ENCODE measurements at regions not wholly inside any gene's neighbourhood (a gene's known extent, or its start where the extent isn't known, plus 50 kb on each side); places are given as distances from the start of the nearest gene placed in this dataset.

DNA sequence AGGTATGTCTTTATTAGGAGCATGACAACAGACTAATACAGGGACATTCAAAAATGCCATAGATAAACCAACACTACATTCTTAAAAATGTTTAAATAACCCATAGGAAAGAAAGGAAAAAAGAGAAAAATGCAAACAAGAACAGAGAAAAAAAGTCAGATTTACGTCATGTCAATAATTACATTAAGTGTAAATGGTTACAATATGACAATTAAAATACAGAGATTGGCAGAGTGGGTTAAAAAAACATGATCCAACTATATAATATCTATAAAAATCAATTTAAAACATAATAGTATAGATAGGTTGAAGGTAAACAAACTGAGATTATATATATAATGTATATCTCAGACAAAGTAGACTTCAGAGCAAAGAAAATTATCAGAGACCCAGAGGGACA is 255.8 kb downstream of the ANAPC1 start:
- no peak for DNase-seq

DNA sequence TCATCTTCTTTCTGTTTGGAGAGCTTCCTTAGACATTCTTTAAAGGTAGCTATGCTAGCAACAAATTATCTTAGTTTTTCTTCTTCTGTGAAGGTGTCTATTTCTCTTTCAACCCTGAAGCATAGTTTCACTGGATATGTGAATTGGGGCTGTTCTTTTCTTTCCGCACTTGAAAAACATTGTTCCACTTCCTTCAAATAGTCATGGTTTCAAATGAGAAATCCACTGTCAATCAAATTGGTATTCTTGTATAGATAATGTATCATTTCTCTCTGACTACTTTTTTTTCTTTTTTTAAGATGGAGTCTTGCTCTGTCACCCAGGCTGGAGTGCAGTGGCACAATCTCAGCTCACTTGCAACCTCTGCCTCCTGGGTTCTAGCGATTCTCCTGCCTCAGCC is 254.0 kb downstream of the ANAPC1 start:
- DNase-seq: no peak

DNA sequence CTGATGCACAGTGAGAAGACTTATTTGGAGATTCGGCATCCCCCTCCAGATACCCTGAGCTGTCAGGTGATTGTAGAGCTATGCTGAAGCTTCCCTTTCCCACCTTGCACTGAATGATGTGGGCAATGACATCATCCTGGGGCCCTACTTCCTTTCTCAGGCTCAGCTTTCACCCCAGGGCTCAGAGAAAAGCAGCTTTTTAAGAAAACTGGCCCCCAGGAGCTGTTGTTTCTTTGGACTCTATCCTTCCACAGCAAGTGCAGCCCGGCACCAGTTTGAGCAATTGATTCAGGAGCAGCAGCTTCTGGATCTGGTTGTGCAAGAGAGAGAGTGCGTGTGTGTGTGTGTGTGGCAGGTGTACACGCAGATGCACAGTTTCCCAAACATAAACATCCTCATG is 251.3 kb downstream of the ANAPC1 start:
- no peak for DNase-seq

DNA sequence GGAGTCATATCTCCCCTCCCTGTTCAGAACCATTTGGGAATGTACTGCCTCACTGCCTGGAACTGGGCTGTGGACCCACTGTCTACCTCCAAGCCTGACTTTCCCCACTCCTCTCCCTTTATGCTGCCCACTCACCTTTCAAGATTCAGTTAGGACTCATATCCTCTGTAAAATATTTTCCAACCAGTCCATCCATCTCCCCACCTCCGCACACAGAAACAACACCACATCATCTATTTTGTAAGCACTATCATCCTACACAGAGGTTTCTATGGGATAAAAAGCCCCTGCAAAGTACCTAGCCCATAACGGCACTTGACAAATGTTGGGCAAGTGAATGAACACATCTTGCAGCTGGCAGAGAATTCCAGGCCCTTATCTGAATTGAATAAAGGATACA is 250.8 kb downstream of the ANAPC1 start:
- DNase-seq: no peak

DNA sequence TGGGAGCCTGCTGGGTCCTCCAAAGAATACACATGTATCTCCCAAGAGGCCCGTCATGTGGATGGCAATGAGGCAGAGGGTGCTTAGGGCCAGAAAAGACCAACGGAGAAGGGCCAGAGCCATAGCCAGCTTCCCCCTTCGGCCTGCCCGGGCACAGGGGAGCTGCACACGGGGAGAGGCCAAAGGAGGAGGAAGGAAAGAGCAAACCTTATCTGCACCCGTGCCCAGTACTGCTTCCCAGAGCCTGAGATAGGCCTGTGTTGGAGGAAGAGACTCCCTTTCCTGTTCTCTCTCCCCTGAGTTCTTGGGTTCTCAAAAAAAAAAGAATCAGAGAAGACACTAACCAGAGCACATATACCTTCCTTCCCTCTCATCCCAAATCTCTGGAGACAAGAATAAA is 250.3 kb downstream of the ANAPC1 start:
- no peak for DNase-seq

DNA sequence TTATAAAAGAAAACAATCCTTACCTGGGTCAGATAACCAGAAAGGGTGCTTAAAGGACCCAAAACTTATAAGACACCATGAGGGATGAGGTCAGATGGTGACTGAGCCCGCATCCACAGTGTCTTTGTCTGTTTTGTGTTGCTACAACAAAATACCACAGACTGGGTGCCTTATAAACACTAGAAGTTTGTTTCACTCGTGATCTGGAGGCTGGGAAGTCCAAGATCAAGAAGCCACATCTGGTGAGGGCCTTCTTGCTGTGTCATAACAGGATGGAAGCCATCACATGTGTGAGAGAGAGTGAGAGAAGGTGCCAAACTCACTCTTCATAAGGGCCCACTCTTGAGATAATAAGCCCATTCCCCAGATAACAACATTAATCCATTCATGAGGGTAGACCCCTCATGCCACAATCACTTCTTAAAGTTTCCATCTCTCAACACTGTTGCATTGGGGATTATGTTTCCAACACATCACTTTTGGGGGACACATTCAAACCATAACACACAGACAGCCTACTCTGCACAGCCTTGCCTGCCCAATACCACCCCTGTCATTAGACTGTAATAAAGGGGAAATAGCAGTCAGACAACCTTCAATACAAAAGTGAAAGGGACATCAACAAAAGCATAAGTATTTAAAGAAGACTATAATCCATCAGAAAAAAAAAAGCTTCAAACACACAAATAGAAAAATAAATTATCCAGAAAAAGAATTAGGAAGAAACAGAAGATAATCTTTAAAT is 249.8 kb downstream of the ANAPC1 start:
- DNase-seq: no peak

DNA sequence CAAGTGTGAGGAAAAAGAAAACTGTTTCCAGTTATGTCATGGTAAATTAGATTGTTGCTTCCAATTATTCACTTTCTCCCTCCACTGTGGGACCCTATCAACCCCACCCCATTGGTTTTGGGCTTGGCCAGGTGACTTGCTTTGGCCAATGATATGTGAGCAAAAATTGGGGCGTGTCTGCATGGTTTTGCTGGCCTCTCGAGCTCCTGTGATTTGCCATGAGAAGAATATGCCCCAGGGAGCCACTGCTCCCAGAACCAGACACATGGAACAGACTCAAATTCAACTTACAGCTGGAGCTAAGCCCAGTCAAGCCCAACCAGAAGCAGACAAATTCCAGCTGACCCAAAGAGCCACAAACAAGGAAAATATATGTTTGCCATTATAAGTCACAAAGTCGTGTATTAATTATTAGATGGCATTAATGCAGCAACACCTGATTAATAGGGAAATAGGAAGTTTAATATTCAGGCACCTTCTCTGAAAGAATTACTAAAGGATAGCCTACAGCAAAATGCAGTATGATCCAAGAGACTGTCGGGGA is 248.9 kb downstream of the ANAPC1 start:
- DNase-seq: no peak

DNA sequence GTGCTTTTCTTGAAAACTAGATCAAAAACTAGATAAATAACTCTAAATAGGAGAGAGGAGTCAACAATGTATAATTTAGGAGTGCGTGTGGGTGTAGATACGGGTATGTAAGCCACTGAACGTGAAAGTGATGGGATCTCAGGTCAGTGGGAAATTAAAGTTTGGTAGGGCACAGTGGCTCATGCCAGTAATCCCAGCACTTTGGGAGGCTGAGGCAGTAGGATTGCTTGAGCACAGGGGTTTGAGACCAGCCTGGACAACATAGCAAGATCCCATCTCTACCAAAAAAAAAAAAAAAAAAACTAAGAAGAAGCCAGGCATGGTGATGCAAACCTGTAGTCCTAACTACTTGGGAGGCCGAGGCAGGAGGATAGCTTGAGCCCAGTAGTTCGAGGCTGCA is 247.1 kb downstream of the ANAPC1 start:
- no peak for DNase-seq

DNA sequence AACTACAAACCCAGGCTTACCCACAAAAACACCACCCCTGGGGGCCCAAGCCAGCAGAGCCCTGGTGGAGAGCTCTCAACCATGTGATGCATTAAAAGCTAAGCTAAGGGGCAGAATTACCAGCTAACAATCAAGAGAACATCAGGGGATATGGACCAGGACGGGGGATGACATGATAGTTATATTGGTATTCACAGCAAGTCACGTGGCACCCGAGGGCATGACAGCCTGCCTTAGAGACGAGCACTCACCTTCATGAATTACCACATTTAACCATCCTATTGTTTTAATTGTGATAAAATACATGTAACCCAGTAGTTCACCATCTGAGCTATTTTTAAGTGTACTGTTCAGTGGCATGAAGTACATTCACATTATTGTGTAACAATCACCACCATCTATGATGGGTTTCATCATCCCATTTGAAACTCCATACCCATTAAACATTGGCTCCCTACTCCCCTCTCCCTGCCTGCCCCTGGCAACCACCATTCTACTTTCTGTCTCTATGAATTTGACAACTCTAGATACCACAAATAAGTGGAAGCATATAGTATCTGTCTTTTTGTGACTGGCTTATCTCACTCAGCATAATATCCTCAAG is 245.6 kb downstream of the ANAPC1 start:
- no peak for DNase-seq

DNA sequence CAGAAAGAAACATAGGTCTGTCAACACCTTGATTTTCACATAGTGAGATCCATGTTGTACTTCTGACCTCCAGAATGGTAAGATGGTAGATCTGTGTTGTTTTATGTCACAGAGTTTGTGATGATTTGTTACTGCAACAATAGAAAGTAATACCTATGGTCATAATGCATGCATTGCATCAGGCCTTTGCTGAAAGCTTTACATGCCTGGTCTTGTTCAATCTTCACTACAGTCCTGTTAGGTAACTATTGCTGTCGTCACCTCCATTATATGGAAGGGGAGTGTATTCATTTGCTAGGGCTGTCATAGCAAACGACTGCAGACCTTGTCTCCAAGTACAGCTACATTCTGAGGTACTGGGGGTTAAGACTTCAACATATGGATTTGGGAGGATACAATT is 243.5 kb downstream of the ANAPC1 start:
- no peak for DNase-seq

DNA sequence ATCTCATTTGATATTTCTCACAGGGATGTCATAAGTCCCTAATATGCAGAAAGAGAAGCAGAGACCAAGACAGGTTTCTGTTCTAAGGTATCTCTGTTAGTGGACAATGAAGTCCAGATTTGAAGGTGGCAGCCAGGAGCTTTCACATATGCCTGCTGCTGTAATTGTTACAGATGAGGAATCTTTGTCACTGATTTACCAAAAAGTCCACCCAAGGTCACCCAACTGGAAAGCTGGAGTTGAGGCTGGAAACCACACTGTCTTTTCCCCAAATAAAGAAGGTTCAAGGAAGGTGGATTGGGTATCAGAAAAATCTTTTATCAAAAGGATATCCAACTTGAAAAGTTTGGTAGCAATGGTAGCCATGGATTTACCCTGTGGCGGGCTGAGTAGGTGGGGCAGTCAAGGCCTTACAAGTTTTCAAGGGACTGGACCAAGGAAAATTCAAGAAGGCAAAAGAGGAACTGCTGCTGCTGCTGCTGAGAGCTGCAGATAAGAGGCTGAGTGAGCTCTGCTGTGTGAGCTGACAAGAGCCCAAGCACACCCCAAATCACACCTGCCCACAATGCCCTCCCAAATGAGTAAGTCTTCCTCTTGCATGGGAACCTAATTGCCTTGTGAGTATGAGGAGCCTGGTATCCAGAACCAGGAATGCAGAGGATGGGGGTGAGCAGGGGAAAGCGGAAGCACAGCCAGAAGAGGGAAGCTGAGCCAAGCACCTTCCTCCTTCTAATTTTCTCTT is 241.2 kb downstream of the ANAPC1 start:
- no peak for DNase-seq

DNA sequence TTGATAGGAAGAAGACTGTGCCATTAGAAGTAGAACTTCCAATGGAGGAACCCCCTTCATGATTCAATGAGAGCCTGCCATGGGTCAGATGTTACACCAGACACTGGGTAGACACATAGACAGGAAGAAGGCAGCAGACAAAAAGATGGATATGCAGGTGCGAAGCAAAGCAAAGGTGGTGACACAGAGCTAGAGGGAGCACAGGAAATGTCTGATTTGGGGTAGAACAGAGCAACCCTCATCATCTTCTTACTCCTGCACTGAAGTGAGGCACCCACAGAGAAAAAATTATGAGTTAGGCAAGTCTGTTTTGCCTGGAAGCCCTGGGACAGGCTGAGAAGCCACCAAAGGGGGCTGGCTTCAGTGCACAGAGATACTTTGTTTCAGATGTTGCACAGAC is 240.2 kb downstream of the ANAPC1 start:
- no peak for DNase-seq

DNA sequence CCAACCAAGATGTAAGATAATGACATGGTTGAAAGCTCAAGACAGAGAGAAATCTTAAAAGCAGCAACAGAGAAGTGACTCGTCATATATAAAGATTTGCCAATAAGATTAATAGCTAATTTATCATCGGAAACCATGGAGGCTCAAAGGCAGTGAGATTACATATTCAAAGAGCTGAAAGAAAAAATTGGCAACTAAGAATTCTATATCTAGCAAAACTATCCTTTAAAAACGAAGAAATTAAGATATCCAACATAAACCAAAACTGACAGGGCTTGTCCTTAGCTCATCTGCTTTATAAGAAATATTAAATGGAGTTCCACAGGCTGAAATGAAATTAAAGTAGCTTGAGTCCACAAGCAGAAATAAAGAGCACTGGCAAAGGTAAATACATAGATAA is 236.6 kb downstream of the ANAPC1 start:
- DNase-seq: no peak

DNA sequence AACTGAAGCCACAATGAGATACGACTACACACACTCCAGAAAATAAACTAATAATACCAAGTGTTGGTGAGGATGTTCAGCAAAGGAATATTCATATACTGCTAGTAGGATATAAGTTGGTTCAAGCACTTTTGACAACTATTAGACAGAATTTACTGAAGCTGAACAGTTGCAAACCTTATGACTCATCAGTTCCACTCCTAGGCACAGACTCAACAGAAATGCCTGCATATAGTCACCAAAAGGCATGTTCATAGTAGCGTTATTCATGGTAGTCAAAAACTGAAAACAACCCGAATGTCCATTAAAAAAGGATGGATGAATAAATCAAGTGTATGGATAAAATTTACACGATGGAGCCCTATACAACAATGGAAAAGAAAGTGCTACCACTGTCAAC is 232.0 kb downstream of the ANAPC1 start:
- no peak for DNase-seq

DNA sequence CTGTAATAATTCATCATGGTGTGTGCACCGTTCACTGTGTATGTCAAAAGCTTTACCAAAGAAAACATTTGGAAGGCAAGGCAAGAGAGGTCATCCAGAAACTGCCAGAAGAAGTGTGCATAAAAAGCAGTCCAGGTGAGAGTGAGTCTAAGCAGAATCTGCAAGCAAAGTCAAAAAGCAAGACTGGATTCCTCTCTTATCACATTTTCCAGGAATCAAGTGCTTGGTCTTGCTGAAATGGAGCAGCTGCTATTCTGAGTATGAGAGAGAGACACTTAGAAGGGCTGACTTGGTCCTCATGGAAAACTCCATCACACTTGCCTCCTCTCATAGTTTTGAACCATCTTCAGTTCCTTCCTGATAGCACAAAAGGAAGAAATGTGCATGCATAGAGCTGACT is 231.3 kb downstream of the ANAPC1 start:
- DNase-seq: no peak

DNA sequence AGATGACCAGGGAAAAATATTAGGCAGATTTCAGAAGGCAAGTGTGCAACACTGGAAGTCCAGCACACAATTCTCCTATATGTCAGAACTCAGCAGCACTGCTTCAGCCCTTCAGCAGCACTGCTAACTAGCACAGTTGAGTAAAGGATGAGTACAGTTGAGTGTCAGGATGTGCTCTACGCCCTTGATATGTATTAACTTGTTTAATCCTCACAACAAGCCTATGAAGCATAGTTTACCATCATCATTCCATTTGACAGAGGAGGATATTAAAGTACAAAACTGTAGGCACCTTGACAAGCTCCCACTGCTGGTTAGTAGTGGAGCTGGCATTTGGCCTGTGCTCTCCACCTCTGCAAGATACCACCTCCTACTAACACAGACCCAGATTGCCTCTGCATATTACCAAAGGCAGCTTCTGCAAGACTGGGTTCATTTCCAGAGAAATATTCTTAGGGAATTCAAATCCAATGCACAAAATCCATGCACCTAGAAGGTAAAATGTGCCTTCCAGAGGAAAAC is 230.8 kb downstream of the ANAPC1 start:
- DNase-seq: no peak

DNA sequence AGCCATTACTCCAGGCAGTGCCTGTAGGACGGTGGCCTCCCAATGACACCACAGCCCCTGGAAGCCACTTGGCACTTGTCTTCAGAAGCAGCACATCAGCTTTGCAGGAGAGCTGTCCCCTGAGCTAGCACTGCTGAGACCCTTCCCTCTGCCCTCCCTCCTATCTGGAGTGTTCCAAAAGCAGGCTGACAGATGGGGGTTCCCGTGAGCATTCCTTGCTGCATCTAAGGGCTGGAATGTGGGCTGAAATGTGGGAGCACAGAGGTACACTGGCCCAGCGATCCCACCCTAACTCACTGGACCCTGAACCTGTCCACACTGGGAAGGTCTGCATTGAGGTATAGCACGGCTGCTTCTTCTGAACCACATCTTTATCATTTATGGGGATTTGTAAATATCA is 230.1 kb downstream of the ANAPC1 start:
- no peak for DNase-seq

DNA sequence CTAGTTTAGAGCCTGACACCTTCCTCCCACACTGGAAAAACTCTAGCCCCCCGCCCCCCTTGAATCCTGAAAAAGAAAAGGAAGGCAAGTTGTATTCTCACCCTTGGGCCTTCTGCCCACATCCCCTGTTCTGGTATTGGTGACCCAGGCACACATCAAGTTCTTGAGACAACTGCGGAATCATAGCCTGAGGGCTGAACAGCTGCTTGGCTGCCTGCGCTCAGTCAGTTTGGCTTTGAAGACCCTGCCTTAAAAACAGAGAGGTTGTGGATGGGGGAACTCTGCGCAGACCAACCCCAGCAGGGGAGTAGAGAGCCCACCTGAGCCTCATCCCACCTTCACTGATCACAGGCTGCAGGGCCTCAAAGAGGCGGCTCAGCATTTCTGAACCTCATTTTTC is 229.2 kb downstream of the ANAPC1 start:
- DNase-seq: no peak

DNA sequence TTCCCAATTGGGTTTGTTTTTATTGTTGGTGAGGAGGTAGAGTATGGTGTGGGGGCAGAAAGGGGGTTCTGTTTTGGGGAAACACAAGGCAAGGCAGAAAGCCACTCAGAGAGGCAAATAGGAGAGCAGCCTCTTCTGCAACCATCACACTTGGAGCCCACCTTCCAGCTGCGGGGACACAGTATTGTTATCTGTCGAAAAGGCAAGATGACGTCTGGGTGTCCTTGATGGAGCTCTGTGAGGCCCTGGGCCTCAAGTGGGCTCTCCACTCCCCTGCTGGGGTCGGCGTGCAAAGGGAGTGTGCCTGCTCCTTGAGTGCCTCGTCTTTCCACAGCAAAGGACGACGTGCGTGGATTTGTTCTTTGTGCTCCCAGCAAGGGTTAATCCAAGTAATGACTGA is 227.6 kb downstream of the ANAPC1 start:
- no peak for DNase-seq

DNA sequence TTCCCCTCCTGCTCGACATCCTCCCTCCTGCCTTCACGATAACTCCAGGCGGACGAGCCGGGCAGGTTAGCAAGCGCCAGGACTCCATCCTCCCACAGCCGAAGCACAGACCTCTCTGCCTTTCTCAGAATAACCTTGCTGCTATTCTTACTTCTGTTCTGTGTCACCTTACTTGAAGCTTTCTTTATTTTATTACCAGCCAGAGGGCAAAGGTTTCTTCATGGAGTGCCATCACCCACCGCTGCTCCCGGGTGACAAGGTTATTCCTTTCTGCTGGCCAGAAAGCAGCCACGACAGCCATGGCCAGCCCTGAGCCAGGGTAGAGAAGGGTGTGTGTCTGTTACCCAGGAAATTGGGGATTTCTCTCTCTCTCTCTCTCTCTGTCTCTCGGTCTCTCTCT is 227.1 kb downstream of the ANAPC1 start:
- DNase-seq: no peak

DNA sequence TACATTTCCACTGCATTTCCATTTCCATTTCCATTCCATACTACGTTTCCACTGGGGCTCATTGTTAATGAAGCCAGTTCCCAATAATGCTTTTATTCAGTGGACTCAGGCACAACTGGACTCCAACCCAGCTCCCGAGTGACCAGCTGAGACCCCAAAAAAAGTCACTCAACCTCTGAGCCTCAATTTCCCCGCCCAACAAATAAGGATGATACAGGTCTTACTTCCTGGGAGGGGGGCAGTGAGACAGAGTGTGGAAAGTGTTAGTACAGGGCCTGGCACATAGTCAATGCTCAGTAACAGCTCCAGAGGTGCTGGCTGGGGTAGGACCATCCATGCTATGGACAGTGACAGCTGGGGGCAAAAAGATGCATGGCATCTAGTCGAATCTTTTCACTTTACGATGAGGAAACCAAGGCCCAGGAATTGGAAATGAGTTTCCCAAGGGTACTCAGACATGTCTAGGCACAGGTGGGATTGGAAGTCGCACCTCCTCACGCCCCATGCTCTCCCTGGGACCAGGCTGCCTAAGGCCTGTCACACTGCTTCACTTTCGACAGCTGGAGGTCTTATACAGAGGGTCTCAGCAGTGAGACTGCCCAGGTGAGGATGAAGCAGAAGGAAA is 226.5 kb downstream of the ANAPC1 start:
- DNase-seq: no peak

DNA sequence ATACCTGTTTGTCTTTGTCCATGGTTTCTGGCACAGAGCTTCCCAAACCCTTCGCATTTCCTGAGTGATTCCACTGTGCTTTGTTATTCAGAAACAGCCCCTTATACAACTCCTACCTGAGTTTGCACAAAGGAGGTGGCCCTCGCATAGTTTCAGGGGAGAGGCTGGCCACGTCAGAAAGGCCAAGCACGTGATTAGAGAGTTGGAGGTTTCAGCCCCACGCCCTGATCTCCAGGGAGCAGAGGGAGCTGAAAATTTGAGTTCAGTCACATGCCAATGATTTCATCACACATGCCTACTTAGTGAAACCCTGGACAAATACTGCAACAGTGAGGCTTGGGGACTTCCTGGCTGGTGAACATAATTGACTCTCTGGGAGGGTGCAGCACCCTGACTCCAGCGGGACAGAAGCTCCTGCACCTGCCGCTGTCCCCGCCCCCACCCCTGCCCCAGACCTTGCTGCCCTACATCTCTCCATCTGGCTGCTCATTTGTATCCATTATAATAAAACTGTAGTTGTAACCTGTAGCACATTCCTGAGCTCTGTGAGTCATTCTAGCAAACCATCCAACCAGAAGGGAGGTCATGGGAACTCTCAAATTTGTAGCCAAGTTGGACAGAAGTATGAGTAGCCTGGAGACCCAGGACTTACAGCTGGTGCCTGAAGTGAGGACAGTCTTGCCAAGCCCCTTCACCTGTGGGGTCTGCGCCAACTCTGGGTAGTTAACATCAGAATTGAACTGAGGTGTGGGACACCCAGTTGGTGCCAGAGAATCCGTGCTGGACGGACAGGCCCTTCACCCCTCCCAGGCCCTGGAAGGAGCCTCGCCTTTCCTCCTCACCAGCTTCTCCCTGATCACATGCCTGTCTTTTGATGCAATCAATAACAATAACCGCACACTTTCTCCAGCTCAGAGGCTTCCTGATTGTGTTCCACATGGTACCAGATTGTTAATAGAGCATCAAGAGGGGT is 224.3 kb downstream of the ANAPC1 start:
- no peak for DNase-seq
